GM21515 (cell line): ENCODE measurements at regions not wholly inside any gene's neighbourhood (a gene's known extent, or its start where the extent isn't known, plus 50 kb on each side); places are given as distances from the start of the nearest gene placed in this dataset.

Experiments
- ATAC-seq: cut with Tn5 transposase; IDR thresholded peaks from one replicate; pipeline ENCODE4 v1.9.1; 2021; ENCODE audit not compliant: unreplicated experiment

DNA sequence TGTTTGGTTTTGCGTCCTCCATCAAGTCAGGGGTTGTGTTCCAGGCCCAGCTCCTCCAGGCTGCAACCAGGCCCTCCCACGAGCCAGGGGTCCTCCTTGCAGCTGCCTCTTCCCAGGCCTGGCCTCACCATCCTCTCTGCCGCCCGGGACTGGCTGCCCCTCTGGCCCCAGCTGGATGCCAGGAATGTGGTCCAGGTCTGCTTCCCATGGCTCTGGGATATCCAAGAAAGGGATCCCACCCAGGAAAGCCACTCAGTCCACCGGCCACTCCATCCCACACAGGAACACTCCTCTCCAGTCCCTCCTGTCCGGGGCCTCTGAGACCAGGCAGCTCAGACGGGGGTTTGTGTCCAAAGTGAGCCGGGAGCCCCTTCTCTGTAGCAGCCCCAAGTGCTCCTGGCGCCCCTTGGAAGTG is 336.4 kb downstream of the BRD1 start:
- no peak for ATAC-seq

DNA sequence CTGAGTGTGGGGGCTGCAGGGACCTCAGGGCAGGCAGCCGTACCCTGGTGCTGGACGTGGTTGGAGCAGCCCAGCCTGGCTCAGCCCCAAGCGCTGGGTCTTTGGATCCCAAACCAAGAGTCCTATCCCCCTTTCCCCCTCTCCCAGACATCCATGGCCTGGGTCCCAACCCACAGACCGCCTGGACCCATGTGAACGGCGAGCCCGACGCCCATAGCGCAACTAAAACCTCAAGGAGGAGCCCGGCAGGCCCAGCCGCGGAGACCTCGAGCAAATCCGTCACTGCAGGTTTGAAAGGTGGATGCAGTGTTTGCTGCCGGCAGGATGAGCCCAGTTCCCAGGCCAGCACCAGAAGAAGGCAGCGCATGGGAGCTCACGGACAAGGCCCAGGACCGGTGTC is 337.0 kb downstream of the BRD1 start:
- no peak for ATAC-seq

- no peak for ATAC-seq
Observed at GRCh38 chr22:49489821-49490220, 337.9 kb downstream of the BRD1 start.

DNA sequence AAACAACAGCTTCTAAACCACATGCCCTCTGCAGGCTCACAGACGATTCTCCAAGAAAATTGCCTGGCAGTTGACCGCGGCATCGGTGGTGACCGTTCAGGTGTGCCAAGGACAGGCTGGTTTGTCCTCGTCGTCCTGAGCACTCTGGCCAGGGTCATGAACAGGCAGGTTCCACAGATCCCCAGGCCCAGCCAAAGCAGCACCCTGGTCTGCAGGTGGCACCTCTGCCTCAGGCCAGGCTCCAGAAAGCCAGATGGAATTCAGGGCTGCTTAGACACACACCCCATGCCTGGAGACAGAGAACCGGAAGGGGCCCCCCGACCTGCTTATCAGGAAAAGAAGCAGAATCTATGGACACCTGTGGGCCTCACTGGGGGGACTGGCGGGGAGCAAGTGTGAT is 338.7 kb downstream of the BRD1 start:
- ATAC-seq: no peak

DNA sequence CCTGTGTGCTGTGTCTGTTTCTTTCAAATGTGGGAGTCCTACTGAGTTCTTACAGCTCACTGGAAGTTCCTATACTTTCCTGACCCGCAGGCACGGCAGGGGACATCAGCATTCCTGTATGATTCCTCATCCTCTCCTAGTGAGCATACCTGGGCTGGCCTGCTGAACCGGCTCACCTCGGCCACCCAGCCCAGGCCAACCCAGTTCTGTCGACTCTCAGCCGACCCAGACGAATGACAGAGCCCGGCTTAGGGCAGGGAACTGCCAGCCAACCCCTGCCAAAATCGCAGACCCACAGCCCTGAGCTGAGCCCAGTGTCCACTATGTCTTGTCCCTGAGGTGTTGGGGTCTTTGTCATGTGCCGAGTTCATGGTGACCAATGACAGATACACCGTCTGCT is 339.7 kb downstream of the BRD1 start:
- no peak for ATAC-seq

DNA sequence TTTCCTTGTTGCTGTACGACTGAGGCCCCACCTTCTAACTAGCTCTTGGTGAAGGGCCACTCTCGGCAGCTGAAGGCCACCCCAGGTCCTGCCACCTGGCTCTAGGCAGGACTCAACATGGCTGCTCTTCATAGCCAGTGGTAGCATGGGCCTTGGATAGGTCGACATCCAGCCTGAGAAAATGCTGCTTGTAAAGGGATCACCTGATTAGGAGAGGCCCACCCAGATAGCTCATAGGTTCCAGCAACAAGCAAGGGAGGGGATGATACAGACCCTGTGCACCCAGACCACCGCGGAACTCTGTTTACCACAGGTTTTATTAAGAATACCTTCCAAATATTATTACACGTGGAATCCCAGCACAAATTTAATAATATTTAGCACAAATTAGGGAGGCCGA is 341.4 kb downstream of the BRD1 start:
- ATAC-seq: no peak

GRCh38 chr22:49483946-49484345 is 343.7 kb downstream of the BRD1 start:
- no peak for ATAC-seq

- no peak for ATAC-seq
Observed at GRCh38 chr22:49483281-49483870, 344.3 kb downstream of the BRD1 start.

DNA sequence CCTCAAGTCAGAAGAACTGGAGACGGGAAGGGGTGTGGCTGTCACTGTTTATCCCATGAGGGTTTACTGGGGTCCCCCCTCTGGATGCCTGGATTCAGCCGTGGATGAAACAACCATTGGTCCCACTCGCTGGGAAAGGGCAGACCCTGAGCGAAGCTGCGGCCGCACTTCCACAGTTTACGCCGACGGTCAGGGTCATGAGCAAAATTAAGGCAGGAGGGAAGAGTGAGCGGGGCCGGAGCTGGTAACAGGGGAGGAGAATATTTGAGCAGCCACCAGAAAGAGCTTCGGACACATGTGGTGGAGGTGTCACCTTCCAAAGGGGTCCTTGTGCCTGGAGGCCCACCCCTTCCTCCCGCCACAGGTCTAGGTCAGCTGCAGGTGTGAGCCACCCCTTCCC is 344.9 kb downstream of the BRD1 start:
- no peak for ATAC-seq

GRCh38 chr22:49481659-49482399 is 345.8 kb downstream of the BRD1 start:
- no peak for ATAC-seq

- ATAC-seq: no peak
Observed at GRCh38 chr22:49480896-49481658, 346.6 kb downstream of the BRD1 start.

GRCh38 chr22:49480331-49480730 is 347.3 kb downstream of the BRD1 start:
- ATAC-seq: no peak

- no peak for ATAC-seq
Observed at GRCh38 chr22:49479566-49479965, 348.1 kb downstream of the BRD1 start.

- ATAC-seq: no peak
Observed at GRCh38 chr22:49476800-49477400, 350.8 kb downstream of the BRD1 start.

- no peak for ATAC-seq
Observed at GRCh38 chr22:49476176-49476575, 351.5 kb downstream of the BRD1 start.

- ATAC-seq: no peak
Observed at GRCh38 chr22:49475253-49475652, 352.4 kb downstream of the BRD1 start.

GRCh38 chr22:49473286-49473685 is 354.4 kb downstream of the BRD1 start:
- no peak for ATAC-seq

- no peak for ATAC-seq
Observed at GRCh38 chr22:49470741-49471503, 356.8 kb downstream of the BRD1 start.

- ATAC-seq: no peak
Observed at GRCh38 chr22:49469896-49470740, 357.6 kb downstream of the BRD1 start.
